NCI-H1436 (cell line): ENCODE measurements at regions not wholly inside any gene's neighbourhood (a gene's known extent, or its start where the extent isn't known, plus 50 kb on each side); places are given as distances from the start of the nearest gene placed in this dataset.

Experiments
- DNase-seq: peaks from one replicate; lab custom pipeline; 2025; lab: John Stamatoyannopoulos, UW

GRCh38 chr2:238635647-238636051 is 208.9 kb downstream of the ASB1 start:
- no peak for DNase-seq

GRCh38 chr2:238636269-238637073 is 209.7 kb downstream of the ASB1 start:
- DNase-seq = no peak

- DNase-seq = no peak
Measured at GRCh38 chr2:238638100-238638981, 209.5 kb upstream of the TWIST2 start.

DNA sequence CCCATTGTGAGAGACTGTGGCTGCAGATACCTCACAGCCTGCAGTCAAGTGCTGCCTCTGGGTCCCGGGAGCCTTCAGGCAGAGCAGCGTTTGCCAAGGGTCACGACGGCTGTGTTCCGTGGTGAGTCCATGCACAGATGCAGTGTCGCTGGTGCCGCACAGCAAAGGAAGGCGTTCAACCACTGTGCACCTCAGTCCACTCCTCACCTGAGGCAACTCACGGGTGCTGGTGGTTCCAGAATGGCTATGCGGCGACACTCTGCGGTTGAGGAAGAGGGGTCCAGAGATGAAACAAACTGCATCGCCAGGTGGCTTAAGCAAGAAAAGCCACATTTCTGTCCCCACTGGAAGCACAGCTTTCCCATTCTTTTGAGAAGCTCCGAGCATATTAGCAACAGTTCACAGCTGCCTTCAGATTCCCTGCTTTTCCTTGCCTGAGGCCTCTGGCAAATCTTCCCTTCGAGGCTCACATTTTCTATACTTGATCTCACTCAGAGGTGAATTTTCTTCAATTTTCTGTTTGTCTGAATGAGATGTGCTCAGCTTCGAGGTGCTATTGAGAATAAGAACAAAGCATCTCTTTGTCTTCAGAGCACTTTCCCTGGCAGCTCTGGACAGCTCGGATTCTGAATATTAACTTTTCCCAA is 208.8 kb upstream of the TWIST2 start:
- DNase-seq = no peak

DNA sequence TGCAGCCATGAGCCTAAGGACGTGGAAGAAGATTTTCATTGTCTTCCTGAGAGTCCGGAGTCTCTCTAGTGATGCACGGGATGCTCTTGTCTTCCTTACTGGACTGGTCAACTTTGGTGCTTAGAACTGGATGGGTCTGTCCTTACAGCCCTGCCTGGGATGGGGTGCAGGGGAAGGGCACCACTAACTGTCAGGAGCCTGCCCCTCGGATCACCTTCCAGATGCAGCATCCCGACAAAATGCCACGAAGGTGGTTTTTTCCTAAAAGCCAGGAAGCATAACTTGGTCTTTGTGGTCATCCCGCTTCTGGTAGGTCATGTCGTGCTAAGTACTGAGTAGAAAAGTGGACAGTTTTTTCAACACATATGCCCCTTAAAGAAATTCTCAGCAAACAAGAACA is 207.4 kb upstream of the TWIST2 start:
- DNase-seq = no peak

GRCh38 chr2:238642973-238643372 is 204.9 kb upstream of the TWIST2 start:
- no peak for DNase-seq

DNA sequence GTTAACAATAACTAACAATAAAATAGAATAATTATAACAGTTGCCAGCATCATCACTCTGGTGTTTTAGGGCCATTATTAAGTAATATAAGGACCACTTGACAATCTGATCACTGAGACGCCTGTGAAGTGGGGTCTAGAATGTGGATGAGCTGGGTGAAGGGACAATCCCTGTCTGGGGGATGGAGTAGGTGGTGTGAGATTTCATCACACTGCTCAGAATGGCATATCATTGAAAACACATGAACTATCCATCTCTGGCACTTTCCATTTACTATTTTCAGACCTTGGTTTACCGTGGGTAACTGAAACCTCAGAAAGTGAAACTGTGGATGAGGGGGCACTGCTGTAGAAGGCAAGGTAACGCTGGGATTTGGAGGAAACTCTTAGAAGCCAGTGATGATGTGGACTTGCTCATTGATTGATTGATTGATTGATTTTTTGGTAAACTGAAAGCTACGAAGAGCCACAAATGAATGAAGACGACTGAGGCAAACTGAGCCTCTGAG is 204.4 kb upstream of the TWIST2 start:
- DNase-seq = no peak

GRCh38 chr2:238644095-238645081 is 203.5 kb upstream of the TWIST2 start:
- DNase-seq = no peak

- no peak for DNase-seq
Measured at GRCh38 chr2:238645095-238645494, 202.8 kb upstream of the TWIST2 start.

DNA sequence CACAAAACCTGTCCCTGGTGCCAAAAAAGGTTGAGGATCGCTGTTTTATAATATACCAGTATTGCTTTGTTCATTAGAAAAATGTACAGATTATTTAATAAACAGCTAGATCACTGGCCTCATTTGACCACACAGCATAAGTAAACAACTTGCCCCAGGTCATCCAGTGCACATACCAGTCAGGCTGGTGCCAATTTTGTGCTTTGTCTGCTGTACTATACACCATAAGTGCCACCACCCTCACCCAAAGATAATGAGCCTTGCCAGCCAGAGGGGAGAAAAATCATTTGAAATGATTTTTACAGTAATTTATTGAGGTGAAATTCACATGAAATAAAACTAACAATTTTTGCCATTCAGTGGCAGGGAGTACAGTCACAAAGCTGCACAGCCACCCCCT is 202.2 kb upstream of the TWIST2 start:
- DNase-seq = no peak

GRCh38 chr2:238646281-238646680 is 201.6 kb upstream of the TWIST2 start:
- no peak for DNase-seq

GRCh38 chr2:238646803-238647202 is 201.1 kb upstream of the TWIST2 start:
- DNase-seq = no peak

GRCh38 chr2:238649123-238649522 is 198.8 kb upstream of the TWIST2 start:
- no peak for DNase-seq

- no peak for DNase-seq
Measured at GRCh38 chr2:238649936-238650518, 197.9 kb upstream of the TWIST2 start.

DNA sequence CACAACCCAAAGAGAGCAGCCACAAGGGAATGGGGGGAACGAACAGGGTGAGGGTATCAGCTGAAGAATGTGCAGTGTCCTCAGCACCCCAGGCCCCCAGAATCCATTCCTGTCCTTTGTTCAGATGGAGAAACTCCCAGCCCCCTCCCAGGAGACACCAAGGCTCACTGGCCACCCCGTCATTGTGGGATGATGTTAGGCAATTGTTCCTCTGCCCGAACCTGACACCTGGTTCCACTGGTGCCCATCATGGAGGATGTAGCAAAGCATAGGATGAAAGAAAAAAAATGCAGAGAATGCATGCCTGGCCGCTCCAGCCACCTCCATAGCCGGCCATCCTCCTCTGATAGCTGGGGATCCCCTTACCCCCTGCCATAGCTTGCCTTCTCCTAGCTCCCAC is 197.3 kb upstream of the TWIST2 start:
- no peak for DNase-seq

DNA sequence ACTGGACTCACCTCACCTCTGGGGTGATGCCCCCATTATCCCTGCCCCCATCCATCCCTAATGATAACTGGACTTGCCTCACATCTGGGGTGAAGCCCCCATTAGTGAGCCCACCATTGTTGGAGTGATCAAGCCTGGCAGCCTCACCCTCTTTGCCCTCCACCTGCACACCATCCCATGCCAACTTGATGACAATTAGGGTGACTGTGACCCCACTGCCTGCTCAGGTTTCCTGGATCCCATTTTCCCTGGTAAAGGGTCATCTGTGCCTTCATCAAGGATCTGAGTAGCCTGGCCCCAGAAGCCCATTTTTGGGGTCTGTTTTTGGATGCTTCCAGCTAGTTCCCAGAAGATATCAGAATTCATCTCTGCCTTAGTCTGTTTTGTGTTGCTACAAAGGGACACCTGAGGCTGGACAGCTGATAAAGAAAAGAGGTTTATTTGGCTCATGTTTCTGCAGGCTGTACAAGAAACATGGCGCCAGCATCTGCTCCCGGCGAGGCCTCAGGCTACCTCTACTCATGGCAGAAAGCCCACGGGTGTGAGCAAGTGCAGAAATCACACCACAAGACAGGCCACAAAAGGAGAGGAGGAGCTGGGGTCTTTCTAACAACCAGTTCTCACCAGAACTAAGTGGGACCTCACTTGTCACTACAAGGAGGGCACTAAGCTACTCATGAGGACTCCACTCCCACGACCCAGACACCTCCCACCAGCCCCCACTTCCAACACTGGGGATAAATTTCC is 196.4 kb upstream of the TWIST2 start:
- no peak for DNase-seq

DNA sequence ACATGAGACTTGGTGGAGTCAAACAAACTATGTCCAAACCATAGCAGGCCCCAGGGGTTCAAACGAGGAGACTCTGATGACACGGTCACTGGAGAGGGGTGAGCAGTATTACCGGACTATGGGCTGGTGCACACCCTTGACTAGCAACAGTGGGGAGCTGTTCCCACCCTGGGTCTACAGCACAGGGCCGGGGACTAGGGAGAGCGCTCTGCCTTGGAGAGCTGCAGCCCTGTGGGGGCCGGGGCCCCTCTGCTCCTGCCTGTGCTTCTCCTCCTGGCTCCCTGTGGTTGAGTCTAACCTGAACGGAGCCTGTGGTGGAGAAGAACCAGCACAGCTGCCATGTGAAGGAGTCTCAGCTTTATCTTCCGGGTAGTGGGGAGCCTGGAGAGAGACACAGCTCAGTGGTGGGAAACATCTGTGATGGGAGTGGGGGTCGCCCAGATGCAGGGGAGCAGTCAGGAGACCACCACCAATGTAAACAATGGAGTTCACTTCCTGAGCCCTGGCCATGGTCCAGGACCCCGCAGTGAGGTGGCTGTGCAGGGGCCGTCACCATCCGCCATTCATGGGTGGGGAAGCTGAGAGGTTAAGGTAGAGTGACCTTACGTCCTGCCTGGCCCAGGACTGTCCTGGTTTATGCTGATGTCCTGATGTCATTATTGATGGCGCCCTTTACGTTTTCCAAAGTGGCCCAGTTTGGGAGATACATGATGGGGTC is 195.7 kb upstream of the TWIST2 start:
- no peak for DNase-seq

- no peak for DNase-seq
Measured at GRCh38 chr2:238652771-238653157, 195.1 kb upstream of the TWIST2 start.

DNA sequence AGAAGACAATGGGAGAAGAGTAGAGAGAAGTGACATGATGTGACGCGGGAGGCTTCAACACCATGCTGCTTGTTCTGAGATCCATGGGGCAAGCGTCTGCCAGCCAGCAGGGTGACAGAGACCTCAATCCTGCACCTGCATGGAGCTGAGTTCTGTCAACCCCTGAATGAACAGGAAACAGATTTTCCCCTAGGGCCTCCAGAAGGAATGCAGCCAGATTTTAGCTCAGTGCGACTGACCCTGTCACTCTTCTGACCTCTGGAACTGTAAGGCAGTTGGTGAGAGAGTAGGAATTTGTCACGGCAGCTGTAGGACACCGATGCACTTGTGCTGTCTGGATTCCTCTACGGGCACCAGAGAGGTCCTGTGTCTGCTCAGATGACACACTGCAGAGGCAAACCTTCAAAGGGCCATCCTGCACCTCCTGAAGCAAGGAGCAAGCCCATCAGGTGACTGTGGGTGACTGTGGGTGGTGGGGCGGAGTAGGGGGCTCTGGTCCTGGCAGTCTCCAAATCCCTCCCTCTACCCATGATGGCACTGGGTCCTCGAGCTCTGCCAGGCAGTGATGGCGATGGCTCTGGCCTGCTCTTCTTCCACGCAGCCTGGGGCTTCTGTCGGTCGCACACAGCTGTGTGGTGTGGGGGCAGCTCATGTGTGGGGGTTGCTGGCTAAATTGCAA is 194.3 kb upstream of the TWIST2 start:
- DNase-seq = no peak
